Nephron (organoid): ENCODE measurements at regions not wholly inside any gene's neighbourhood (a gene's known extent, or its start where the extent isn't known, plus 50 kb on each side); places are given as distances from the start of the nearest gene placed in this dataset.
"Not testable (repeated sequence)": the region's sequence is repeated elsewhere in the genome, so short reads cannot be mapped to it uniquely, and the experiment has no call there.

Experiments used
- H3K27ac Mint-ChIP-seq, 3 experiments: 2 replicates each; pipeline ENCODE4 v1.8.0; 2020; ENCODE audit warnings: mixed read lengths in 3 of 3, mild to moderate bottlenecking in 2 of 3, moderate library complexity in 1 of 3
- H3K27me3 Mint-ChIP-seq: 2 replicates; pipeline ENCODE4 v1.8.0; 2021; ENCODE audit warnings: low read depth, mild to moderate bottlenecking, moderate library complexity, mixed read lengths
- H3K36me3 Mint-ChIP-seq: 2 replicates; pipeline ENCODE4 v1.8.0; 2020; ENCODE audit warnings: low read depth, mixed read lengths
- H3K4me1 Mint-ChIP-seq: 2 replicates; pipeline ENCODE4 v1.8.0; 2020; ENCODE audit warnings: mixed read lengths
- H3K4me3 Mint-ChIP-seq, 3 experiments: 2 replicates each; pipeline ENCODE4 v1.8.0; 2020; ENCODE audit warnings: mild to moderate bottlenecking in 3 of 3, mixed read lengths in 3 of 3, moderate library complexity in 2 of 3
- H3K9me3 Mint-ChIP-seq: 2 replicates; pipeline ENCODE4 v1.8.0; 2020; ENCODE audit warnings: mixed read lengths
- TF ChIP-seq, protein P1 (sequence below), 3 experiments: fragments of 200-600 bp; sonication (generic); IDR thresholded peaks; one replicate each; pipeline ENCODE4 v1.5.0; 2021; ENCODE audit warnings: antibody characterized with exemption in 3 of 3; ENCODE audit not compliant: unreplicated experiment in 3 of 3

DNA sequence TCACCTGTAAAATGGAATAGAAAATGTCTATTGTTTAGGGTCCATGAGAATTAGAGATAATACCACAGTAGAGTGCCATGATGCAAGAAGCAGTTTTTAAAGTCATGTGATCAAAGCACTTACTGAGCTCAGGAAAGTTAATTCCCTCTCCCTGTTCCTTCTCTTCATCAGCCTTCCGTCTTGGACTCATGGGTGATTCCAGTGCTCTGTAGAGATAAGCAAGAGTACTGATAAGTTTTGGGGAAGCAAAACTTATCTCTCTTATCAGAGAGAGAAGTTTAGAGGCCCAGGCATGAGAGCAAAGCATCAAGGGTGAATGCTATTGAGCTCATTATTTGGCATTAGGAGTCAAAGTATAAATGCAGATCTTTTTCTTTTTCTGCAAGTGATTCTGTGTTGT is 410.1 kb downstream of the AGTPBP1 start:
- no peak overlapping the region for H3K27ac Mint-ChIP-seq
- H3K4me3 Mint-ChIP-seq: no peak overlapping the region
- no peaks in the 10 kb centered on the region for H3K36me3 Mint-ChIP-seq
- H3K27me3 Mint-ChIP-seq: no peaks in the 10 kb centered on the region
- H3K4me1 Mint-ChIP-seq: no peaks in the 10 kb centered on the region
- peaks cover 11% of the 10 kb centered on the region for H3K9me3 Mint-ChIP-seq
- TF ChIP-seq, protein P1, sequence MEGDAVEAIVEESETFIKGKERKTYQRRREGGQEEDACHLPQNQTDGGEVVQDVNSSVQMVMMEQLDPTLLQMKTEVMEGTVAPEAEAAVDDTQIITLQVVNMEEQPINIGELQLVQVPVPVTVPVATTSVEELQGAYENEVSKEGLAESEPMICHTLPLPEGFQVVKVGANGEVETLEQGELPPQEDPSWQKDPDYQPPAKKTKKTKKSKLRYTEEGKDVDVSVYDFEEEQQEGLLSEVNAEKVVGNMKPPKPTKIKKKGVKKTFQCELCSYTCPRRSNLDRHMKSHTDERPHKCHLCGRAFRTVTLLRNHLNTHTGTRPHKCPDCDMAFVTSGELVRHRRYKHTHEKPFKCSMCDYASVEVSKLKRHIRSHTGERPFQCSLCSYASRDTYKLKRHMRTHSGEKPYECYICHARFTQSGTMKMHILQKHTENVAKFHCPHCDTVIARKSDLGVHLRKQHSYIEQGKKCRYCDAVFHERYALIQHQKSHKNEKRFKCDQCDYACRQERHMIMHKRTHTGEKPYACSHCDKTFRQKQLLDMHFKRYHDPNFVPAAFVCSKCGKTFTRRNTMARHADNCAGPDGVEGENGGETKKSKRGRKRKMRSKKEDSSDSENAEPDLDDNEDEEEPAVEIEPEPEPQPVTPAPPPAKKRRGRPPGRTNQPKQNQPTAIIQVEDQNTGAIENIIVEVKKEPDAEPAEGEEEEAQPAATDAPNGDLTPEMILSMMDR (IDR thresholded peaks at IDR 0.05; ENCODE audit: unreplicated experiment in 3 of 3): no peak

DNA sequence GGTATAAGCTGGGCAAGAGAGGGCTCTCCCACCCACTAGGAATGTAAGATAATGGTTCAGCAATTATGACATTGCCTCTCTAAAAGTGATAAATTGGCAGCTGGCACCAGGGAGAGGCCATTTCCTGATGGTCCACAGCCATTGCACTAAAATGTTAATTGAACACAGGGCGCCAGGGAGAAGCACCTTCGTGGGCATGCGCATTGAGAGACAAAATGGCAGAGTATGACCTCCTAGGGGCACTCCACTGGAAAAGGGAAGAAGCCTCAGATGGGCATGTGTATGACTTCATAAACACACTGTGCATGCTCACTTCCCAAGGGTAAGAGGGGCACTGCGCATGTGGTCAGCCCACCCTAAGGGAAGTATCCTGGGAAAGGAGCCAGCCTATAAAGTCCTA is 419.2 kb downstream of the AGTPBP1 start:
- Mint-ChIP-seq H3K4me1 (peaks cover 6% of the 10 kb centered on the region), H3K9me3 (peaks cover 32% of the 10 kb centered on the region), H3K27ac (no peak overlapping the region), H3K36me3 (peaks cover 4% of the 10 kb centered on the region), H3K4me3 (no peak overlapping the region), H3K27me3 (peaks cover 3% of the 10 kb centered on the region)
- TF ChIP-seq, protein P1 (IDR thresholded peaks at IDR 0.05; ENCODE audit: unreplicated experiment in 3 of 3): no peak

DNA sequence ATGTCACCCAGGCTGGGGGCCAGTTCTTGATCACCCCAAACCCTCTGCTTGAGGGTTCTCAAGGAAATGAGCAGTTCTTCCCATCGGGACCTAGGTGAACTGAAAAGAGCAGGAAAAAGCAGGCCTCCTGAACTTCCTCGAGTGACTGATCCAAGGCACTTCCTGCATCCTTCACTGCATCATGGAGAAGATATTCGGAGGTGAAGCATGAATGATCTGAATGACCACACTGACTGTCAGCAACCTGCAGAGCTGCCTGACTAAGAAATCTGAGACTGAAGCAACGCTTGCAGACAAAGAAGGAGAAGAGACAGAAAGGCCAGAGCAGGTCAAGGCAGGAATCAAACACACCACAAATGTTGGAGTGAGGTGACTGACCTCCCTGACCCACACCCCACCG is 420.2 kb downstream of the AGTPBP1 start:
- TF ChIP-seq, protein P1 (IDR thresholded peaks at IDR 0.05; ENCODE audit: unreplicated experiment in 3 of 3): no peak
- H3K4me1 Mint-ChIP-seq: peaks cover 6% of the 10 kb centered on the region
- H3K27me3 Mint-ChIP-seq: peaks cover 3% of the 10 kb centered on the region
- peaks cover 24% of the 10 kb centered on the region for H3K9me3 Mint-ChIP-seq
- peaks cover 4% of the 10 kb centered on the region for H3K36me3 Mint-ChIP-seq
- H3K4me3 Mint-ChIP-seq: no peak overlapping the region
- H3K27ac Mint-ChIP-seq: peak overlapping the region in 1 of 3 experiments; percentile 72

DNA sequence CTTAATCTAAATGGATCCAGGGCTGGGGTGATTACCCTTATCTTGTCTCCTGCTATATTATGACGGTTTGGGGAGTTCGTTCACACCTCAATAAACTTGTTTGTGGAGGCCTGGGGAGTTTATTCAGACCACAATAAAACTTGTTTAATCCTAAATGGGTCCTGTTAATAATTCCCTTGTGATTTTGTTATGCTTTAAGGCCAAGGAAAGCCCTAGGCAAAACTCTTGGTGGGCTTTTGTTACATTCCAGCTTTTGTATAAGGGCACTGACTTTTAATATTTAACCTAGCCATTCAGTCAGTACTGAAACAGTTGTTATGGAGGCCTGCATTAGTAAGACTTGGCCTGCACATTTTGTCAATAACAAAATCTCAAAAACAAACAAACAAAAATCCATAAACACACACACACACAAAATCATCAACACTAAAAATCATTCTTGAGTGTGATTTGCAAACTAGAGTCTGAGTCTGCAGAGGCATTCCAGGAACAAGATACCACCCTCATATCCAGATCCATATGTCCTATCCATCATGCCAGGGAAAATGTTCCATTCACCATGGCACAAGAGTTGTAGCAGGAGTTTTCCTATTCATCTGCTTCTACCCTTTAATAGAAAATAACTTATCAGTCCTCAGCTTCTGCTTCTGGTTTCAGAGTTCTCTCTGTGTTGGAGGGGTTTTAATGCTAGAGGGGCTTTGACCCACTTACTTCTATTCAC is 421.7 kb downstream of the AGTPBP1 start:
- TF ChIP-seq, protein P1 (IDR thresholded peaks at IDR 0.05; ENCODE audit: unreplicated experiment in 3 of 3): no peak
- H3K27me3 Mint-ChIP-seq: peaks cover 3% of the 10 kb centered on the region
- no peak overlapping the region for H3K4me3 Mint-ChIP-seq
- peak overlapping the region; percentile 96 to 99 (median 97) for H3K27ac Mint-ChIP-seq
- H3K36me3 Mint-ChIP-seq: peaks cover 4% of the 10 kb centered on the region
- peaks cover 6% of the 10 kb centered on the region for H3K4me1 Mint-ChIP-seq
- H3K9me3 Mint-ChIP-seq: peaks cover 22% of the 10 kb centered on the region

DNA sequence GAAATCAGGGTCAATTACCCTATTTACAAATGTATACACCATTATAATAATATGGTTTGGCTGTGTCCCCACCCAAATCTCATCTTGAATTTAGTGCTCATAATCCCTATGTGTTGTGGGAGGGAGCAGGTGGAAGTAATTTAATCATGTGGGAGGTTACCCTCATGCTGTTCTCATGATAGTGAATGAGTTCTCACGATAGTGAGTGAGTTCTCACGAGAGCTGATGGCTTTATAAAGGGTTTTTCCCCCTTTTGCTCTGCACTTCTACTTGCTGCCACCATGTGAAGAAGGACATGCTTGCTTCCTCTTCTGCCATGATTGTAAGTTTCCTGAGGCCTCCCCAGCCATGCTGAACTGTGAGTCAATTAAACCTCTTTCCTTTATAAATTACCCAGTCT is 426.2 kb downstream of the AGTPBP1 start:
- Mint-ChIP-seq H3K9me3 (peaks cover 29% of the 10 kb centered on the region), H3K36me3 (peaks cover 14% of the 10 kb centered on the region)
- H3K27me3 Mint-ChIP-seq, H3K4me3 Mint-ChIP-seq, H3K27ac Mint-ChIP-seq, H3K4me1 Mint-ChIP-seq: not testable (repeated sequence)

DNA sequence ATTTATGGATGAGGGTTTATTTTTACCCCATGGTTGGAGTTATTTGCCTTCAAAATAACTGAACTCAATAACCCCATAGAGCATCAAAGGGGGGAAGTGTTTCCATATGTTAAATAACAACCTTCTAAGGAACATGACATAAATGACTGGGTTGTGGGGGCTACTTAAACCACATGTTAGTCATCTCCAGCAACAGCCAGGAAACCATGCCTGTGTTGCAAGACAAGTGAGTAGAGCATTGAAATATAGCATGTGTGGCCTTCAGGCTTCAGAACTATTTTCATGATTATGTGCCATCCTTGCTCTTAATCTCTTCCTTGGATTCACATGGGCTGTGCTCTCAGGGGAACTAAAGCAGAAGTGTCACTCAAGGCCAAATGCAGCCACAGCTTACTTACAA is 431.2 kb downstream of the AGTPBP1 start:
- no peak overlapping the region for H3K4me3 Mint-ChIP-seq
- peaks cover 26% of the 10 kb centered on the region for H3K9me3 Mint-ChIP-seq
- H3K4me1 Mint-ChIP-seq: no peaks in the 10 kb centered on the region
- H3K27me3 Mint-ChIP-seq: no peaks in the 10 kb centered on the region
- TF ChIP-seq, protein P1 (IDR thresholded peaks at IDR 0.05; ENCODE audit: unreplicated experiment in 3 of 3): no peak
- no peak overlapping the region for H3K27ac Mint-ChIP-seq
- peaks cover 14% of the 10 kb centered on the region for H3K36me3 Mint-ChIP-seq
